VCaP (cell line): ENCODE measurements at regions not wholly inside any gene's neighbourhood (a gene's known extent, or its start where the extent isn't known, plus 50 kb on each side); places are given as distances from the start of the nearest gene placed in this dataset.

Source experiments
- H3K27ac ChIP-seq: fragments of 450-650 bp; 2 replicates; pipeline ENCODE4 v1.5.1; 2017
- TF ChIP-seq, protein P1 (sequence below): fragments of 450-650 bp; conservative IDR thresholded peaks from 2 replicates; pipeline ENCODE4 v1.5.1; 2017; ENCODE audit warnings: mild to moderate bottlenecking, moderate library complexity

DNA sequence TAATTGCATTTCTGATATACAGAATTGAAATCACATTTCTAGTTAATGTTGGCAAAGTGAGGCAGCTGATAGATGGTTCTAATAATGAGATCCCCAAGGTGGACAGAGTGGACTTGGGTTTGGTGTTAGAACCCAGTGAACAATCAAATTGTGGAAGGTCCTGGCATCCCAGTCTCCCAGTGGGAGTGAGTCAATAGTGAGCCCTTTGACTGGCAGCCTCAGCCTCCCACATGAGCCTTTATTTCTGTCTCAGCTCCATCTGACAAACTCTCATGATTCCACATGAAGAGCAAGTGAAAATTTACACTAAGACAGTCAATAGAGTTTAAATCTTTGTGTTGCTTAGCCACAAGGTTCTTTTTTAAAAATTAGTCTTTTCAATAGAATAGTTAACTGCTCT, 56.7 kb upstream of the MYO3A start:
- H3K27ac ChIP-seq: no peak overlapping the region
- TF ChIP-seq, protein P1, sequence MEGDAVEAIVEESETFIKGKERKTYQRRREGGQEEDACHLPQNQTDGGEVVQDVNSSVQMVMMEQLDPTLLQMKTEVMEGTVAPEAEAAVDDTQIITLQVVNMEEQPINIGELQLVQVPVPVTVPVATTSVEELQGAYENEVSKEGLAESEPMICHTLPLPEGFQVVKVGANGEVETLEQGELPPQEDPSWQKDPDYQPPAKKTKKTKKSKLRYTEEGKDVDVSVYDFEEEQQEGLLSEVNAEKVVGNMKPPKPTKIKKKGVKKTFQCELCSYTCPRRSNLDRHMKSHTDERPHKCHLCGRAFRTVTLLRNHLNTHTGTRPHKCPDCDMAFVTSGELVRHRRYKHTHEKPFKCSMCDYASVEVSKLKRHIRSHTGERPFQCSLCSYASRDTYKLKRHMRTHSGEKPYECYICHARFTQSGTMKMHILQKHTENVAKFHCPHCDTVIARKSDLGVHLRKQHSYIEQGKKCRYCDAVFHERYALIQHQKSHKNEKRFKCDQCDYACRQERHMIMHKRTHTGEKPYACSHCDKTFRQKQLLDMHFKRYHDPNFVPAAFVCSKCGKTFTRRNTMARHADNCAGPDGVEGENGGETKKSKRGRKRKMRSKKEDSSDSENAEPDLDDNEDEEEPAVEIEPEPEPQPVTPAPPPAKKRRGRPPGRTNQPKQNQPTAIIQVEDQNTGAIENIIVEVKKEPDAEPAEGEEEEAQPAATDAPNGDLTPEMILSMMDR: no peak
